Fibroblast of lung (primary cell): ENCODE measurements at regions not wholly inside any gene's neighbourhood (a gene's known extent, or its start where the extent isn't known, plus 50 kb on each side); places are given as distances from the start of the nearest gene placed in this dataset.

Source experiments
- EZH2 ChIP-seq: IDR thresholded peaks from 2 replicates; pipeline ENCODE4 v1.5.1; 2012; ENCODE audit warnings: low read length, control low read depth, mild to moderate bottlenecking; ENCODE audit errors: missing control alignments
- TF ChIP-seq, protein P1 (sequence below), 2 donors: IDR thresholded peaks in 1 of 2; conservative IDR thresholded peaks in 1 of 2; 1 replicate in 1 of 2; 2 replicates in 1 of 2; pipeline ENCODE4 v1.5.1; 2011 to 2012; ENCODE audit warnings: low read length in 2 of 2, control low read depth in 1 of 2, inconsistent platforms in 1 of 2, low read depth in 1 of 2, mild to moderate bottlenecking in 1 of 2

DNA sequence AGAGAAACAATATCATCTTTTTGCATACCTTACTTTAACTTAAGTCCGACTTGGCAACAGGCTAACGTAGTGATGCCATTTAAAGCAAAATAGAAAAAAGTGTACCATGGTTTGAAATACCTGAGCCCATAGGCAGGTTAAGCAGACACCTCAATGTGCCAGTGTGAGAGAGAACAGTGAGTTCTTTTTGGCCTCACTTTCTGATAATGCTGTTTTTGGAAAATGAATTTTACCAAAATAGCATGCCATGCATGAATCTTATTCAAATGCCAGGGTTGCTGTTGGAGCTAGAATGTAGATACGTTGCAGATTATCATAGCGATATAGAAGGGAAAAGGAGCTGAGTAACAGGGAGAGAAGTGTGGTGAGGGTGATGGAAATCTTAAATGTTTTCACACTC lies 170.2 kb downstream of the OTOR start:
- TF ChIP-seq, protein P1, sequence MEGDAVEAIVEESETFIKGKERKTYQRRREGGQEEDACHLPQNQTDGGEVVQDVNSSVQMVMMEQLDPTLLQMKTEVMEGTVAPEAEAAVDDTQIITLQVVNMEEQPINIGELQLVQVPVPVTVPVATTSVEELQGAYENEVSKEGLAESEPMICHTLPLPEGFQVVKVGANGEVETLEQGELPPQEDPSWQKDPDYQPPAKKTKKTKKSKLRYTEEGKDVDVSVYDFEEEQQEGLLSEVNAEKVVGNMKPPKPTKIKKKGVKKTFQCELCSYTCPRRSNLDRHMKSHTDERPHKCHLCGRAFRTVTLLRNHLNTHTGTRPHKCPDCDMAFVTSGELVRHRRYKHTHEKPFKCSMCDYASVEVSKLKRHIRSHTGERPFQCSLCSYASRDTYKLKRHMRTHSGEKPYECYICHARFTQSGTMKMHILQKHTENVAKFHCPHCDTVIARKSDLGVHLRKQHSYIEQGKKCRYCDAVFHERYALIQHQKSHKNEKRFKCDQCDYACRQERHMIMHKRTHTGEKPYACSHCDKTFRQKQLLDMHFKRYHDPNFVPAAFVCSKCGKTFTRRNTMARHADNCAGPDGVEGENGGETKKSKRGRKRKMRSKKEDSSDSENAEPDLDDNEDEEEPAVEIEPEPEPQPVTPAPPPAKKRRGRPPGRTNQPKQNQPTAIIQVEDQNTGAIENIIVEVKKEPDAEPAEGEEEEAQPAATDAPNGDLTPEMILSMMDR (conservative IDR thresholded peaks at IDR 0.05 in 1 of 2, IDR thresholded peaks at IDR 0.05 in 1 of 2; ENCODE audit: low read depth in 1 of 2, low read length in 2 of 2), result no peak
- TF ChIP-seq EZH2, result no peak
